ENCODE measurements at regions not wholly inside any gene's neighbourhood (a gene's known extent, or its start where the extent isn't known, plus 50 kb on each side); places are given as distances from the start of the nearest gene placed in this dataset.

DNA sequence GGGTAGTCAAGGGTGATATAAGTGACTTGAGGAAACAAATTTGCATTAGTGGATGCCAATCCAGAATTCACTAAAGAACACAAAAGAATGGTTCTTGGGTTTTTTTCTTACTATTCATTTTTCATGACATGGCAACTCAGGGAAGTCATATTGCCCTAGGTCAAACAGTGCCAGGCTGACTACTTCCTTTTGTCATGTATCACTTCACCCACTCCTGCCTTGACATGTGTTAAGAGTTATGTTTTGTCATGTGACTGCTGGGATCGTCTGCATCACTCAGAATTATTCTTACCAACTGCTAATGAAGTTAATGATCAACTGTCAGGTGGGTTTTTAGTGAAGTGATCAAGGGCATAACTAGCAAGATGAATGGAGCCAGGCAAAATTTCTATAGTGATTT, 74.2 kb downstream of the PRORP start (continued):
- TF ChIP-seq, protein P1, sequence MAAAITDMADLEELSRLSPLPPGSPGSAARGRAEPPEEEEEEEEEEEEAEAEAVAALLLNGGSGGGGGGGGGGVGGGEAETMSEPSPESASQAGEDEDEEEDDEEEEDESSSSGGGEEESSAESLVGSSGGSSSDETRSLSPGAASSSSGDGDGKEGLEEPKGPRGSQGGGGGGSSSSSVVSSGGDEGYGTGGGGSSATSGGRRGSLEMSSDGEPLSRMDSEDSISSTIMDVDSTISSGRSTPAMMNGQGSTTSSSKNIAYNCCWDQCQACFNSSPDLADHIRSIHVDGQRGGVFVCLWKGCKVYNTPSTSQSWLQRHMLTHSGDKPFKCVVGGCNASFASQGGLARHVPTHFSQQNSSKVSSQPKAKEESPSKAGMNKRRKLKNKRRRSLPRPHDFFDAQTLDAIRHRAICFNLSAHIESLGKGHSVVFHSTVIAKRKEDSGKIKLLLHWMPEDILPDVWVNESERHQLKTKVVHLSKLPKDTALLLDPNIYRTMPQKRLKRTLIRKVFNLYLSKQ (tag by site-specific recombination; IDR thresholded peaks at IDR 0.05; ENCODE audit: borderline replicate concordance), result no peak
- TF ChIP-seq IKZF3 (tag by site-specific recombination; IDR thresholded peaks at IDR 0.05), result no peak

- Histone ChIP-seq H3K9me3 (ENCODE audit: control insufficient read depth, insufficient read depth, low read depth, low read length) (no peaks in the 10 kb centered on the region), H3K4me1 (ENCODE audit: control insufficient read depth, insufficient read depth, low read length) (no peaks in the 10 kb centered on the region), H3K4me3 (ENCODE audit: low read depth, low read length) (no peak overlapping the region), H3K27ac (ENCODE audit: extremely low read depth, low read depth, low read length) (no peak overlapping the region), H3K36me3 (ENCODE audit: control insufficient read depth in 2 of 2, insufficient read depth in 1 of 2, low read length in 2 of 2) (no peaks in the 10 kb centered on the region)
- TF ChIP-seq ZNF211 (tag by site-specific recombination; IDR thresholded peaks at IDR 0.05; ENCODE audit: low read depth) (no peak), ZEB2 (tag by site-specific recombination; IDR thresholded peaks at IDR 0.05) (no peak), ZNF777 (tag by site-specific recombination; IDR thresholded peaks at IDR 0.05; ENCODE audit: borderline replicate concordance) (no peak), ZBTB20 (tag by site-specific recombination; IDR thresholded peaks at IDR 0.05) (no peak), WT1 (tag by site-specific recombination; IDR thresholded peaks at IDR 0.05) (no peak), BCL11A (tag by site-specific recombination; IDR thresholded peaks at IDR 0.05; ENCODE audit: low read depth) (no peak), ZNF174 (tag by site-specific recombination; IDR thresholded peaks at IDR 0.05) (no peak), ZNF114 (tag by site-specific recombination; IDR thresholded peaks at IDR 0.05) (no peak), ZNF169 (tag by site-specific recombination; IDR thresholded peaks at IDR 0.05) (no peak), ZNF19 (tag by site-specific recombination; IDR thresholded peaks at IDR 0.05; ENCODE audit: low read depth) (no peak), HOXA7 (CRISPR knock-in tag; IDR thresholded peaks at IDR 0.05; ENCODE audit: borderline replicate concordance) (no peak), ZNF626 (tag by site-specific recombination; IDR thresholded peaks at IDR 0.05) (no peak), ZNF560 (tag by site-specific recombination; IDR thresholded peaks at IDR 0.05; ENCODE audit: borderline replicate concordance) (no peak), GFI1B (tag by site-specific recombination; IDR thresholded peaks at IDR 0.05) (no peak)
- TF ChIP-seq, protein P2, sequence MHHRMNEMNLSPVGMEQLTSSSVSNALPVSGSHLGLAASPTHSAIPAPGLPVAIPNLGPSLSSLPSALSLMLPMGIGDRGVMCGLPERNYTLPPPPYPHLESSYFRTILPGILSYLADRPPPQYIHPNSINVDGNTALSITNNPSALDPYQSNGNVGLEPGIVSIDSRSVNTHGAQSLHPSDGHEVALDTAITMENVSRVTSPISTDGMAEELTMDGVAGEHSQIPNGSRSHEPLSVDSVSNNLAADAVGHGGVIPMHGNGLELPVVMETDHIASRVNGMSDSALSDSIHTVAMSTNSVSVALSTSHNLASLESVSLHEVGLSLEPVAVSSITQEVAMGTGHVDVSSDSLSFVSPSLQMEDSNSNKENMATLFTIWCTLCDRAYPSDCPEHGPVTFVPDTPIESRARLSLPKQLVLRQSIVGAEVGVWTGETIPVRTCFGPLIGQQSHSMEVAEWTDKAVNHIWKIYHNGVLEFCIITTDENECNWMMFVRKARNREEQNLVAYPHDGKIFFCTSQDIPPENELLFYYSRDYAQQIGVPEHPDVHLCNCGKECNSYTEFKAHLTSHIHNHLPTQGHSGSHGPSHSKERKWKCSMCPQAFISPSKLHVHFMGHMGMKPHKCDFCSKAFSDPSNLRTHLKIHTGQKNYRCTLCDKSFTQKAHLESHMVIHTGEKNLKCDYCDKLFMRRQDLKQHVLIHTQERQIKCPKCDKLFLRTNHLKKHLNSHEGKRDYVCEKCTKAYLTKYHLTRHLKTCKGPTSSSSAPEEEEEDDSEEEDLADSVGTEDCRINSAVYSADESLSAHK (tag by site-specific recombination; IDR thresholded peaks at IDR 0.05), result no peak
- TF ChIP-seq, protein P3, sequence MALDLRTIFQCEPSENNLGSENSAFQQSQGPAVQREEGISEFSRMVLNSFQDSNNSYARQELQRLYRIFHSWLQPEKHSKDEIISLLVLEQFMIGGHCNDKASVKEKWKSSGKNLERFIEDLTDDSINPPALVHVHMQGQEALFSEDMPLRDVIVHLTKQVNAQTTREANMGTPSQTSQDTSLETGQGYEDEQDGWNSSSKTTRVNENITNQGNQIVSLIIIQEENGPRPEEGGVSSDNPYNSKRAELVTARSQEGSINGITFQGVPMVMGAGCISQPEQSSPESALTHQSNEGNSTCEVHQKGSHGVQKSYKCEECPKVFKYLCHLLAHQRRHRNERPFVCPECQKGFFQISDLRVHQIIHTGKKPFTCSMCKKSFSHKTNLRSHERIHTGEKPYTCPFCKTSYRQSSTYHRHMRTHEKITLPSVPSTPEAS (tag by site-specific recombination; IDR thresholded peaks at IDR 0.05), result no peak
- TF ChIP-seq, protein P4, sequence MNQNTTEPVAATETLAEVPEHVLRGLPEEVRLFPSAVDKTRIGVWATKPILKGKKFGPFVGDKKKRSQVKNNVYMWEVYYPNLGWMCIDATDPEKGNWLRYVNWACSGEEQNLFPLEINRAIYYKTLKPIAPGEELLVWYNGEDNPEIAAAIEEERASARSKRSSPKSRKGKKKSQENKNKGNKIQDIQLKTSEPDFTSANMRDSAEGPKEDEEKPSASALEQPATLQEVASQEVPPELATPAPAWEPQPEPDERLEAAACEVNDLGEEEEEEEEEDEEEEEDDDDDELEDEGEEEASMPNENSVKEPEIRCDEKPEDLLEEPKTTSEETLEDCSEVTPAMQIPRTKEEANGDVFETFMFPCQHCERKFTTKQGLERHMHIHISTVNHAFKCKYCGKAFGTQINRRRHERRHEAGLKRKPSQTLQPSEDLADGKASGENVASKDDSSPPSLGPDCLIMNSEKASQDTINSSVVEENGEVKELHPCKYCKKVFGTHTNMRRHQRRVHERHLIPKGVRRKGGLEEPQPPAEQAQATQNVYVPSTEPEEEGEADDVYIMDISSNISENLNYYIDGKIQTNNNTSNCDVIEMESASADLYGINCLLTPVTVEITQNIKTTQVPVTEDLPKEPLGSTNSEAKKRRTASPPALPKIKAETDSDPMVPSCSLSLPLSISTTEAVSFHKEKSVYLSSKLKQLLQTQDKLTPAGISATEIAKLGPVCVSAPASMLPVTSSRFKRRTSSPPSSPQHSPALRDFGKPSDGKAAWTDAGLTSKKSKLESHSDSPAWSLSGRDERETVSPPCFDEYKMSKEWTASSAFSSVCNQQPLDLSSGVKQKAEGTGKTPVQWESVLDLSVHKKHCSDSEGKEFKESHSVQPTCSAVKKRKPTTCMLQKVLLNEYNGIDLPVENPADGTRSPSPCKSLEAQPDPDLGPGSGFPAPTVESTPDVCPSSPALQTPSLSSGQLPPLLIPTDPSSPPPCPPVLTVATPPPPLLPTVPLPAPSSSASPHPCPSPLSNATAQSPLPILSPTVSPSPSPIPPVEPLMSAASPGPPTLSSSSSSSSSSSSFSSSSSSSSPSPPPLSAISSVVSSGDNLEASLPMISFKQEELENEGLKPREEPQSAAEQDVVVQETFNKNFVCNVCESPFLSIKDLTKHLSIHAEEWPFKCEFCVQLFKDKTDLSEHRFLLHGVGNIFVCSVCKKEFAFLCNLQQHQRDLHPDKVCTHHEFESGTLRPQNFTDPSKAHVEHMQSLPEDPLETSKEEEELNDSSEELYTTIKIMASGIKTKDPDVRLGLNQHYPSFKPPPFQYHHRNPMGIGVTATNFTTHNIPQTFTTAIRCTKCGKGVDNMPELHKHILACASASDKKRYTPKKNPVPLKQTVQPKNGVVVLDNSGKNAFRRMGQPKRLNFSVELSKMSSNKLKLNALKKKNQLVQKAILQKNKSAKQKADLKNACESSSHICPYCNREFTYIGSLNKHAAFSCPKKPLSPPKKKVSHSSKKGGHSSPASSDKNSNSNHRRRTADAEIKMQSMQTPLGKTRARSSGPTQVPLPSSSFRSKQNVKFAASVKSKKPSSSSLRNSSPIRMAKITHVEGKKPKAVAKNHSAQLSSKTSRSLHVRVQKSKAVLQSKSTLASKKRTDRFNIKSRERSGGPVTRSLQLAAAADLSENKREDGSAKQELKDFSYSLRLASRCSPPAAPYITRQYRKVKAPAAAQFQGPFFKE (tag by site-specific recombination; IDR thresholded peaks at IDR 0.05; ENCODE audit: borderline replicate concordance), result no peak
- TF ChIP-seq, protein P5, sequence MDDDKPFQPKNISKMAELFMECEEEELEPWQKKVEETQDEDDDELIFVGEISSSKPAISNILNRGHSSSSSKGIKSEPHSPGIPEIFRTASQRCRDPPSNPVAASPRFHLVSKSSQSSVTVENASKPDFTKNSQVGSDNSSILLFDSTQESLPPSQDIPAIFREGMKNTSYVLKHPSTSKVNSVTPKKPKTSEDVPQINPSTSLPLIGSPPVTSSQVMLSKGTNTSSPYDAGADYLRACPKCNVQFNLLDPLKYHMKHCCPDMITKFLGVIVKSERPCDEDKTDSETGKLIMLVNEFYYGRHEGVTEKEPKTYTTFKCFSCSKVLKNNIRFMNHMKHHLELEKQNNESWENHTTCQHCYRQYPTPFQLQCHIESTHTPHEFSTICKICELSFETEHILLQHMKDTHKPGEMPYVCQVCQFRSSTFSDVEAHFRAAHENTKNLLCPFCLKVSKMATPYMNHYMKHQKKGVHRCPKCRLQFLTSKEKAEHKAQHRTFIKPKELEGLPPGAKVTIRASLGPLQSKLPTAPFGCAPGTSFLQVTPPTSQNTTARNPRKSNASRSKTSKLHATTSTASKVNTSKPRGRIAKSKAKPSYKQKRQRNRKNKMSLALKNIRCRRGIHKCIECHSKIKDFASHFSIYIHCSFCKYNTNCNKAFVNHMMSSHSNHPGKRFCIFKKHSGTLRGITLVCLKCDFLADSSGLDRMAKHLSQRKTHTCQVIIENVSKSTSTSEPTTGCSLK (tag by site-specific recombination; IDR thresholded peaks at IDR 0.05), result no peak
- CTCF ChIA-PET, result interaction anchor here (1.1 kb wide), 1 partner anchor 18 kb away, joined by 3 read pairs; no protein-coding TSS in a partner anchor
- POLR2A ChIA-PET, result no interaction called here
These were observed 74.7 kb downstream of the PRORP start for GRCh38 chr14:35197015-35197414.
